B cell (primary cell): ENCODE measurements at regions not wholly inside any gene's neighbourhood (a gene's known extent, or its start where the extent isn't known, plus 50 kb on each side); places are given as distances from the start of the nearest gene placed in this dataset.

Experiments used
- CTCF ChIP-seq: fragments of 200-600 bp; IDR thresholded peaks from one replicate; pipeline ENCODE4 v1.8.0; 2022; ENCODE audit warnings: antibody characterized with exemption, mild to moderate bottlenecking
- EZH2 ChIP-seq: IDR thresholded peaks from 2 replicates; pipeline ENCODE4 v1.6.1; 2012; ENCODE audit warnings: borderline replicate concordance, low read depth, mild to moderate bottlenecking, moderate library complexity, low read length; ENCODE audit not compliant: insufficient read depth, poor library complexity, severe bottlenecking

GRCh38 chr2:79369127-79369526, 143.7 kb upstream of the CTNNA2 start:
- TF ChIP-seq CTCF (no peak), EZH2 (no peak)
